Endodermal cell (in vitro differentiated cells): ENCODE measurements at regions not wholly inside any gene's neighbourhood (a gene's known extent, or its start where the extent isn't known, plus 50 kb on each side); places are given as distances from the start of the nearest gene placed in this dataset.

Source experiments
- DNase-seq: peaks from one replicate; pipeline ENCODE4 v3.0.0-alpha.2; 2017
- H3K27ac ChIP-seq: 2 replicates; pipeline ENCODE4 v1.5.1; 2013; ENCODE audit warnings: mild to moderate bottlenecking, low read depth, low read length, moderate library complexity
- H3K27me3 ChIP-seq: 2 replicates; pipeline ENCODE4 v1.6.1; 2013; ENCODE audit warnings: mild to moderate bottlenecking, low read length, moderate library complexity; ENCODE audit not compliant: insufficient read depth, control insufficient read depth, poor library complexity, severe bottlenecking
- H3K36me3 ChIP-seq: 2 replicates; pipeline ENCODE4 v1.7.0; 2013; ENCODE audit warnings: mild to moderate bottlenecking, low read length, moderate library complexity; ENCODE audit not compliant: control insufficient read depth, insufficient read depth
- H3K4me1 ChIP-seq: one replicate; pipeline ENCODE4 v1.7.0; 2013; ENCODE audit warnings: low read length; ENCODE audit not compliant: control insufficient read depth, insufficient read depth
- H3K4me3 ChIP-seq: 2 replicates; pipeline ENCODE4 v1.5.1; 2013; ENCODE audit warnings: mild to moderate bottlenecking, low read length, moderate library complexity
- H3K9ac ChIP-seq: 2 replicates; pipeline ENCODE4 v1.6.1; 2013; ENCODE audit warnings: mild to moderate bottlenecking, low read length, moderate library complexity; ENCODE audit not compliant: poor library complexity, severe bottlenecking; ENCODE audit errors: extremely low read depth
- H3K9me3 ChIP-seq: 2 replicates; pipeline ENCODE4 v1.6.1; 2013; ENCODE audit warnings: mild to moderate bottlenecking, low read length, moderate library complexity; ENCODE audit not compliant: control insufficient read depth
- H3K27ac Mint-ChIP-seq: 2 replicates; pipeline ENCODE4 v1.8.0; 2020; ENCODE audit warnings: mixed read lengths
- H3K27me3 Mint-ChIP-seq: 2 replicates; pipeline ENCODE4 v1.8.0; 2021; ENCODE audit warnings: mild to moderate bottlenecking, mixed read lengths; ENCODE audit not compliant: insufficient read depth
- H3K36me3 Mint-ChIP-seq: 2 replicates; pipeline ENCODE4 v1.8.0; 2020; ENCODE audit warnings: low read depth, mixed read lengths
- H3K4me1 Mint-ChIP-seq: 2 replicates; pipeline ENCODE4 v1.8.0; 2020; ENCODE audit warnings: mixed read lengths
- H3K4me3 Mint-ChIP-seq: 2 replicates; pipeline ENCODE4 v1.8.0; 2020; ENCODE audit warnings: mild to moderate bottlenecking, moderate library complexity, mixed read lengths
- H3K9me3 Mint-ChIP-seq: 2 replicates; pipeline ENCODE4 v1.8.0; 2020; ENCODE audit warnings: mild to moderate bottlenecking, mixed read lengths
- WGBS, 2 experiments: methylation state at CpG; one replicate each; pipeline versions ENCODE4 v1.1.5 to v1.1.7; 2013; ENCODE audit warnings: missing lambda C conversion rate in 2 of 2, mixed read lengths in 1 of 2; ENCODE audit not compliant: insufficient coverage in 1 of 2, insufficient read length in 1 of 2; 5-methylcytosine and 5-hydroxymethylcytosine counted together
- TF ChIP-seq, protein P1 (sequence below): fragments of 200-600 bp; sonication (generic); conservative IDR thresholded peaks from 2 replicates; pipeline ENCODE4 v1.5.0; 2021; ENCODE audit warnings: antibody characterized with exemption, mild to moderate bottlenecking

DNA sequence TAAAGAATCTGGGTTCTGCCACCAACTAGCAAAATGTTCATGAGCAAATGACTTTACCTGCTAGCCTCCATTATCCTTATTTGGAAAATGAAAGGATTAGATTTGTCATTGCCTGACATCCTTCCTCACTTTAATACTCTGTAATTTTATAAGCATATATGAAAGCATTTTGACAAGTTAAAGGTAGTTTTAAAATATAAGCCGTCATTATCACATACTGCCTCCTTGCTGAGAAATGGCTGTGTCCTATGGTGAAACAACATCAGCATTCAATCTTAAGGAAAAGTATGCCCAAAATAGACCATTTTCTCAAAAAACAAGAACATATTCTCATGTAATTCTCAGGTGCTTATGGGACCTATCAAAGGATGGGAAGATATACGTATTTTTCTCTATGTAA, 461.2 kb downstream of the SUCLG1 start:
- no peak overlapping the region for H3K4me3 ChIP-seq
- Mint-ChIP-seq H3K4me3 (no peak overlapping the region), H3K9me3 (peaks cover 3% of the 10 kb centered on the region), H3K27ac (no peak overlapping the region), H3K4me1 (no peaks in the 10 kb centered on the region), H3K36me3 (no peaks in the 10 kb centered on the region), H3K27me3 (no peaks in the 10 kb centered on the region)
- no peaks in the 10 kb centered on the region for H3K36me3 ChIP-seq
- H3K9ac ChIP-seq, result no peak overlapping the region
- H3K4me1 ChIP-seq, result no peaks in the 10 kb centered on the region
- TF ChIP-seq, protein P1, sequence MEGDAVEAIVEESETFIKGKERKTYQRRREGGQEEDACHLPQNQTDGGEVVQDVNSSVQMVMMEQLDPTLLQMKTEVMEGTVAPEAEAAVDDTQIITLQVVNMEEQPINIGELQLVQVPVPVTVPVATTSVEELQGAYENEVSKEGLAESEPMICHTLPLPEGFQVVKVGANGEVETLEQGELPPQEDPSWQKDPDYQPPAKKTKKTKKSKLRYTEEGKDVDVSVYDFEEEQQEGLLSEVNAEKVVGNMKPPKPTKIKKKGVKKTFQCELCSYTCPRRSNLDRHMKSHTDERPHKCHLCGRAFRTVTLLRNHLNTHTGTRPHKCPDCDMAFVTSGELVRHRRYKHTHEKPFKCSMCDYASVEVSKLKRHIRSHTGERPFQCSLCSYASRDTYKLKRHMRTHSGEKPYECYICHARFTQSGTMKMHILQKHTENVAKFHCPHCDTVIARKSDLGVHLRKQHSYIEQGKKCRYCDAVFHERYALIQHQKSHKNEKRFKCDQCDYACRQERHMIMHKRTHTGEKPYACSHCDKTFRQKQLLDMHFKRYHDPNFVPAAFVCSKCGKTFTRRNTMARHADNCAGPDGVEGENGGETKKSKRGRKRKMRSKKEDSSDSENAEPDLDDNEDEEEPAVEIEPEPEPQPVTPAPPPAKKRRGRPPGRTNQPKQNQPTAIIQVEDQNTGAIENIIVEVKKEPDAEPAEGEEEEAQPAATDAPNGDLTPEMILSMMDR, result no peak
- DNase-seq, result no peak
- H3K9me3 ChIP-seq, result no peaks in the 10 kb centered on the region
- WGBS, 2 experiments, result 91 to 100% methylated on average over 1 to 2 of the region's 2 CpGs
- no peak overlapping the region for H3K27ac ChIP-seq
- no peaks in the 10 kb centered on the region for H3K27me3 ChIP-seq

DNA sequence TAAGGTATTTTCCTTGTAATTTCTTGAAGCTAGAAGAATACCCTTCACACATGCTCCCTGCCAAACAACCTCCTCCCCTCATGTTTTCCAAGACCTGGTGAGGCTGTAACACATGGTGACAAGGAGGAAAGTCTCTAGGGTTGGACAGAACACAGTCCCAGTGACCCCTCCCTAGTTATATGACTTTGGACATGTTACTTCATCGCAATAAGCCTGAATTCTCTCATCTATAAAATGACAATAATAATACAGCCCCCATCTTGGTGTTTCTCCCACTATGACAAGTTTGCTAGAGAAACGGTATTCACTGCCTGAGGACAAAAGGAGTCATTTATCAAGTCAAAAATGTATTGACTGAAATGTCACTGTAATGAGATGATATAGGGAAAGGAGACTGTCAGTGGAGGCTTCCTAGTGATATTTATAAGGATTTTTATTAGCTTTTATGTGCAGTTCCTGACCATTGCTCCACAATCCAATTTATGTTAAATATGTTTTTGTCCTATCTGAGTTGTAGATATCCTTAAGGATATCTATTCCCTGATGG, 464.4 kb downstream of the SUCLG1 start:
- Histone ChIP-seq H3K9ac (no peak overlapping the region), H3K27ac (no peak overlapping the region), H3K9me3 (no peaks in the 10 kb centered on the region), H3K4me1 (no peaks in the 10 kb centered on the region), H3K4me3 (no peak overlapping the region), H3K36me3 (no peaks in the 10 kb centered on the region), H3K27me3 (no peaks in the 10 kb centered on the region)
- no peak overlapping the region for H3K4me3 Mint-ChIP-seq
- no peak overlapping the region for H3K27ac Mint-ChIP-seq
- 93 to 94% methylated on average over 2 of the region's 2 CpGs for WGBS, 2 experiments
- H3K9me3 Mint-ChIP-seq, result no peaks in the 10 kb centered on the region
- peaks cover 6% of the 10 kb centered on the region for H3K4me1 Mint-ChIP-seq
- TF ChIP-seq, protein P1, result no peak
- DNase-seq, result no peak
- no peaks in the 10 kb centered on the region for H3K27me3 Mint-ChIP-seq
- no peaks in the 10 kb centered on the region for H3K36me3 Mint-ChIP-seq

DNA sequence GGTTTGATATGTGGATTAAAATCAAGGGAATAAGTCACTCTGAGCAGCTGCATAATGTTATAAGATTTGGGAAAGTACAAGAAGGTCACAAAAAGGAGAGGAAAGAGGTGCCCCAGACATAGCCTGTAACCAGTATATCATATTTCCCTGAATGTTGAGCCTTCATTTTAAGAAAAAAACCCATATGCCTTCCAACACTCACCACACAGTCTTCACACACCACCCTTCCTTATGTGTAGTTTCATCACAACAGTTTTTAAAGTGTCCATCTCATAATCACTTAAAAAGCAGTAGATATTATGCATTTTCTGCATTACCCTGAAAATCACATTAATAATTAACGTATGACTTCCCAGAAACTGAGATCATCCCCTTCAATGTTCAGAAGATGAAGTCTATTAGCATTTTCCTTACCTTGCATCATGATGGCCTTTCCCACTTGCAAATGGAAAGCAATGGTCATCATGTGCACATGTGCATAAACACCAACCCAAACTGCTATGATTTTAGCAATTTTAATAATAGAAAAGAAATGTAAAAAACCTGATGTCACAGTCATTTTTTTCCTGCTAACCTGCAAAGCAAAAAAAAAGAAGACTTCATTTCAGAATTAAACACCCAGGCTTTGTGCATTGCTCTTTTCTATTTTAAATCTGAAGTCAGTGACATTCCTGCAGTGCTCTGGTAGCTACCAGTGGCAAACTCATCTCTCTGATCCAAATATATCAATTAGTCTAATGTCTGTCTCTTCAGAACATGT, 465.0 kb downstream of the SUCLG1 start:
- H3K4me3 ChIP-seq, result no peak overlapping the region
- no peaks in the 10 kb centered on the region for H3K36me3 ChIP-seq
- Mint-ChIP-seq H3K4me3 (no peak overlapping the region), H3K9me3 (no peaks in the 10 kb centered on the region), H3K36me3 (no peaks in the 10 kb centered on the region), H3K4me1 (peaks cover 6% of the 10 kb centered on the region), H3K27ac (no peak overlapping the region), H3K27me3 (no peaks in the 10 kb centered on the region)
- H3K27me3 ChIP-seq, result no peaks in the 10 kb centered on the region
- TF ChIP-seq, protein P1, result no peak
- H3K27ac ChIP-seq, result no peak overlapping the region
- no peak overlapping the region for H3K9ac ChIP-seq
- 93 to 100% methylated on average over 1 of the region's 1 CpG for WGBS, 2 experiments
- H3K9me3 ChIP-seq, result no peaks in the 10 kb centered on the region
- no peak for DNase-seq
- H3K4me1 ChIP-seq, result no peaks in the 10 kb centered on the region
